Embryonic facial prominence (tissue), 1 donor: ENCODE measurements at regions not wholly inside any gene's neighbourhood (a gene's known extent, or its start where the extent isn't known, plus 50 kb on each side); places are given as distances from the start of the nearest gene placed in this dataset.
"Not testable (repeated sequence)": the region's sequence is repeated elsewhere in the genome, so short reads cannot be mapped to it uniquely, and the experiment has no call there.

Source experiments
- DNase-seq: peaks from one replicate; pipeline ENCODE4 v3.0.0-alpha.2; 2016; ENCODE audit errors: extremely low spot score

GRCh38 chr5:130488252-130488651 is 584.0 kb downstream of the CHSY3 start:
- DNase-seq: no peak

GRCh38 chr5:130479045-130479804 is 575.0 kb downstream of the CHSY3 start:
- DNase-seq: no peak

GRCh38 chr5:130476325-130476724 is 572.1 kb downstream of the CHSY3 start:
- DNase-seq: no peak

GRCh38 chr5:130462516-130462915 is 558.3 kb downstream of the CHSY3 start:
- DNase-seq: no peak

- no peak for DNase-seq
These were observed 550.9 kb downstream of the CHSY3 start for GRCh38 chr5:130455175-130455574.

- DNase-seq: no peak
These were observed 548.5 kb downstream of the CHSY3 start for GRCh38 chr5:130452744-130453143.

GRCh38 chr5:130436430-130436829 is 532.2 kb downstream of the CHSY3 start:
- DNase-seq: no peak

- DNase-seq: no peak
These were observed 523.1 kb downstream of the CHSY3 start for GRCh38 chr5:130427222-130427955.

- no peak for DNase-seq
These were observed 521.2 kb downstream of the CHSY3 start for GRCh38 chr5:130425424-130425823.

- DNase-seq: no peak
These were observed 520.1 kb downstream of the CHSY3 start for GRCh38 chr5:130424341-130424740.

GRCh38 chr5:130402906-130403305 is 498.6 kb downstream of the CHSY3 start:
- DNase-seq: no peak

- DNase-seq: no peak
These were observed 495.8 kb downstream of the CHSY3 start for GRCh38 chr5:130400091-130400490.

GRCh38 chr5:130398825-130399224 is 494.6 kb downstream of the CHSY3 start:
- DNase-seq: no peak

- DNase-seq: not testable (repeated sequence)
These were observed 493.5 kb downstream of the CHSY3 start for GRCh38 chr5:130397727-130398126.

- DNase-seq: no peak
These were observed 492.9 kb downstream of the CHSY3 start for GRCh38 chr5:130397132-130397531.

- not testable (repeated sequence) for DNase-seq
These were observed 487.5 kb downstream of the CHSY3 start for GRCh38 chr5:130391727-130392264.

GRCh38 chr5:130386155-130386554 is 481.9 kb downstream of the CHSY3 start:
- no peak for DNase-seq

- DNase-seq: no peak
These were observed 481.4 kb downstream of the CHSY3 start for GRCh38 chr5:130385656-130386055.

- no peak for DNase-seq
These were observed 461.7 kb downstream of the CHSY3 start for GRCh38 chr5:130365956-130366355.

- DNase-seq: no peak
These were observed 445.9 kb downstream of the CHSY3 start for GRCh38 chr5:130350131-130350530.

GRCh38 chr5:130337179-130337888 is 433.1 kb downstream of the CHSY3 start:
- no peak for DNase-seq

- no peak for DNase-seq
These were observed 430.9 kb downstream of the CHSY3 start for GRCh38 chr5:130335117-130335516.
